Tongue (tissue), 1 donor: ENCODE measurements at regions not wholly inside any gene's neighbourhood (a gene's known extent, or its start where the extent isn't known, plus 50 kb on each side); places are given as distances from the start of the nearest gene placed in this dataset.

ENCODE experiments used
- DNase-seq: peaks from one replicate; pipeline ENCODE4 v3.0.0-alpha.2; 2015

DNA sequence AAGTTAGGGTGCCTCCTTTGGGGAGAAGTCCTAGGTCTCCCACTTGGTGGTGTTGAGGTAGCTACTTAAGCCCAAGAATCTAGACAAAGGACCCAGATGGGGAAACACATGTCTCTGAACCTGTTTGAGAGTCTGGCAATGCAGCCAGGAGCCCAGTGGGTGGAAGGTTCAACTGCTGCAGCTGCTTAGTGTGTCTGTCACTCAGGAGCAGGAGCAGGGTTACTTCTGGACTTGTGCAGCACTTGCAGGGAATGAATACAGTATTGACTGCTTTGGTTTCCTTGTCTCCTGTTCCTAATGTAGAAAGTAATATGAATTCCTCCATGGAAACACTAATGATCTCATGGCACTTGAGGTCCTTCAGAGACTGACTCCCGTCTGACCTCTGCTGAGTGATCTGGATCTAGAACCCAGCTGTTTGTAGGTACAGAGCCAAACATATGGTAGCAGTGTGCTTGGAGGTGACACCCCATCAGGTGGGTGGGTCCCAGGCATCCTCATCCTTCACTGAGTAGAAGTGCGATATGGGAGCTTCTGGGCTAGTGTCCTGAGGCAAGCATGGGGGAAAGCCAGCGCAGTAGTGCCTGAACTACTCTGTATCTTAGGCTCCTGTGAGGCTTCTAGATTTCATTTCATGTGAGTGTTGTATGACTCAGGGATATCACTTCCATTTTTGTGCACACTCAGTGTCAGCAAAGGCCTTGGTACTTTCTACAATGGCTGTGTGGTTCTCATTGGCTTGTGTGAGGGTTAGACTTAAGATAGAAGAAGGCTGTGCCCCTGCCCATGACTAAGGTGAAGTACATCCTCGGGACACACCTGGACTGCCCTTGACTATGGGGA, 85.0 kb upstream of the WDR1 start:
- DNase-seq: peak; percentile 65

DNA sequence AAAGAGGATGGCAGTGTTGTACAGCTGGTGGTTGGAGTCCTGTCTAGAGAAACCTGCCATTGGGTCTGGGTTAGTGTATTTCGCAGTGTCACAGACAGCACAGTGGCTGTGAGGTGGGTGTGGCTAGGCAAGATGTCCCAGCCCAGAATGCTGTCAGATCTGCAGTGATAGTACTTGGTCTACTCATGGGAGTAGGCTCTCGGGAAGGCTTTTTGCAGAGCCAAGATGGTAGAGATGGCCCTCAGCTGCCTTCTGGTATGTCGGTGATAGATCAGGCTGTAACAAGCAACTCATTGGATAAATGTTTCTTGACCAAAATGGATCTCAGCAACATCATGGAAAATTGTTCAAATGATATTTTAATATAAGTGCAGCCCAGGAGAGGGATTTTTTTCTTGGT, 84.3 kb upstream of the WDR1 start:
- no peak for DNase-seq

DNA sequence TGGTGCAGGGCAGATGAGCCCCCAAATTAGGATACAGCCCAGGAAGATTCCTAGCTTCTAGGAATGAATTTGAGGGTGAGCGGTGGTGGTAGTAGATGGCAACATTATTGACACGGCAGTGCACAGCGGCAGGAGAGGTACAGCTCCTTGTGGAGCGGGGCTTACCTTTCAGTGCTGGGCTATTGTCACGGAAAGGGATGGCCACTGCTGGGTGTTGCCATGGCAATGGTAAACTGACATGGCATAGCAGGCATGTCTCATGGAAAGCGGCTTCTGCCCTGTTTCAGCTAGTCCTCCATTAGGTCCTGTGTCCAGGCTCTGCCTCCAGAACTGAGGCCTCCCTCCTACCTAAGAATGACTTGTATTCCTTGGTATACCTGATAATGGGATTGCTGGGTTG, 81.8 kb upstream of the WDR1 start:
- no peak for DNase-seq

DNA sequence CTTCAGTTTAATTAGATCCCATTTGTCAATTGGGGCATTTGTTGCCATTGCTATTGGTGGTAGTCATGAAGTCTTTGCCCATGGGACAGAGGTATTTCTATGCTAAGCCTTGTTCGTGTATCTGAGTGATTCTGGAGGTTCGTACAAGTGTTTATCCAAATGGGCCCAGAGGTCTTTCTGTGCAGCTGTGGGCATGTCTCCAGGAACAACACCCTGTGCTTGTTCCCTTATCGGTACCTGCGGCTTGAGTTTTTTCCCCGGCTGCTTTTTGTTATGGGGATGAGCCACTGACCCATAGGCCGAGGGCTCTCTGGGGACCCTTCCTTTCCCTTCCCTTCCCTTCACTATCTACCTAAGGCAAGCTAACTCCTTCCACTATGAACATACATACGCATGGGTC, 81.4 kb upstream of the WDR1 start:
- no peak for DNase-seq

DNA sequence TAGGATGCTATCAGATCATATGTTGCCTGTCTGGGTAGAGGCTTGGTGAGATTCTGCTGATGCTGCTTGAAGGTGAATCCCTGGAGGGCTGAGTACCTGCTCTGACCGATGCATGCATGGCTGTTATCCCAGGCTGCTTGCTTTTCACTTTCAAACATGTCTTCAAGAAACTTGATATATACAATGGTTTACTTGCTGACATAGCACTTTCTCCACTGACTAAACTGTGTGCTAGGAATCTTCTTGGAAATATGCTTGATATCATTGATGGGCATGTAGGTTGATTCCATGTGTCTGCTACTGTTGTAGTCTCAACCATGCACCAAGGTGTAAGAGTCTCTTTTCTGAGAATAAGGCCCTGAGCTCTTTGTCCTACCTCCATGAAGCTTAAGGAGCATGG, 79.6 kb upstream of the WDR1 start:
- no peak for DNase-seq

DNA sequence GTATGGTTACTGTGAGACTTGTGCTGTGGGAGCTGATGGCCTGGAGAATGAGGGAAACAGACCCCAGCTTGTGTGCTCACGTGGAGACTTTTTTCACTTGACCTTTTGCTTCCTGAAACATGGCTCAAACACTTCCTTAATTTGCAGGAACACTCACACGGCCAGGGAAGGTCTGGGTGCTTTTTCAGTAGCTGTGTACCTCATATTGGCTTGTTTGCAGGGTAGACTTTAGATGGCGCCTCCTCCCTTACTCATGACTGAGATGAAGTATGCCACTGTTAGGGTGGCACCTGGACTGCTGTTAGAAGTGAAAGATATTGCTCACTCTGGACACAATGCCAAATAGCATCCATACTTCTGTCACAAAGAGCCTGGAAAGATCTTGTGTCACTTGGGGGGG, 75.7 kb upstream of the WDR1 start:
- DNase-seq: no peak

DNA sequence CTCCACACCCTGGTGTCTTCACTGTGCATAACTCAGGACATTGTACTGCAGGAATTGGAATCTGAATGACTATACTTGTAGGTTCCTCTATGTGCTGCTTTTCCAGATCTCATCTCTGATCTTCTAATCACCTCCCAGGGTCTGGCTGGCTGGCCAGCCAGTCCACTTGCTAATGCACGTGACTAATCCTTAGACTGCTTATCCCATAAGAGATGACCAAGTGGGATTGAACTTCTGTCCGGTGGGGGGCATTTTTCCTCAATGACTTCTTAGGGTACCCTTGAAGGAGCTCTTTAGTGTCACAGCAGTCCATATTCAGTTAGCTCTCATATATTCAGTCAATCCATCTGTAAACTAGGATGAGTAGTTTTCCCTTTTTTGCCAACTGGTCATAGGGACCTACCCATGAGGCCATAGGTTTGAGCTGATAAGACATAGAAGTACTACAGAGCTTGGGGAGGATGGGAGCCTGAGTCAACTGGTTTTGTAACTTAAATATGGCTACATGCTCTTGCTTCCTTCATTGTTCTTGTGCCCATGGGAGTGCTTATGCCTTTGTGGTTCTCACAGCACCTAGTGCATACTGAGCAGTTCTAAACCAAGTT, 71.9 kb upstream of the WDR1 start:
- no peak for DNase-seq

DNA sequence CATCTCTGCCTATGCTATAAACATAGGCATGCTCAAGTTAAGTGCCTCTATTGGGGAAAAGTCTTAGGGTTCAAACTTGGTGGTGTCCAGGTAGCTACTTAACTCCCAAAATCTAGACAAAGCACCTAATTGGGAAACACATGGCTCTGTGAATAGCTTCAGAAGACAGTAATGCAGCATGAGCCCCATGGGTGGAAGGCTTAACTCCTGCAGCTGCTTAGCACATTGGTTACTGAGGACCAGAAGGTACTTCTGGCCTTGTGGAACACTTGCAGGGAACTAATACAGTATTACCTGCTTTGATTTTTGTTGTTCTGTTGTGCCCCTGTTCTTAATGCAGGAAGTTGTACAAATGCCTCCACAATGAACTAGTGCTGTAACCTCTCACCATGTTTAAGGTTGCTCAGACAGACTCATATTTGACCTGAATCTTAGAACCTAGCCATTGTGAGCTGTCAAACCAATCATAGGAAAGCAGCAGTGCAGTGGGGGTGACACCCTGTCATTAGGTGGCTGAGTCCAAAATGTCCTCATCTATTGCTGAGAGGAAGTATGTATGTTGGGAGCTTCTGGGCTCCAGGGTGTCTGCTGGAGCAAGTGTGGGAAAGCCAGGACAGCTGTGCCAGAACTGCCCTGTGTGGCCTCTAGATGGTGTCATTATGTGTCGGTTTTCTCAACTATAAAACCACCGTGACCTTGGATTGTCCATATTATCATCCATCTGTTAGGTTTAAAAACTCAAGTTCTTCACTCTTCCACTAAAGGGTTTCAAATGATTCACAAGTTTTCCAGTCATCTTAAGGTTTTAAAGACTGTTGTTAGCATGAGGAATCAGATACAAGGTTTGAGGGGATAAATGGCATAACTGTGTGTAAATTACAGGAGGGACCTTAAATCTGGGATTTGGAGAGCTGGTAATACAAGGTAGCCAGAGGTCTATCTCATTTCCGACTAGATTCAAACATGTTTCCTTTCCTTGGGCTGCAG, 69.9 kb upstream of the WDR1 start:
- DNase-seq: peak; percentile 38

DNA sequence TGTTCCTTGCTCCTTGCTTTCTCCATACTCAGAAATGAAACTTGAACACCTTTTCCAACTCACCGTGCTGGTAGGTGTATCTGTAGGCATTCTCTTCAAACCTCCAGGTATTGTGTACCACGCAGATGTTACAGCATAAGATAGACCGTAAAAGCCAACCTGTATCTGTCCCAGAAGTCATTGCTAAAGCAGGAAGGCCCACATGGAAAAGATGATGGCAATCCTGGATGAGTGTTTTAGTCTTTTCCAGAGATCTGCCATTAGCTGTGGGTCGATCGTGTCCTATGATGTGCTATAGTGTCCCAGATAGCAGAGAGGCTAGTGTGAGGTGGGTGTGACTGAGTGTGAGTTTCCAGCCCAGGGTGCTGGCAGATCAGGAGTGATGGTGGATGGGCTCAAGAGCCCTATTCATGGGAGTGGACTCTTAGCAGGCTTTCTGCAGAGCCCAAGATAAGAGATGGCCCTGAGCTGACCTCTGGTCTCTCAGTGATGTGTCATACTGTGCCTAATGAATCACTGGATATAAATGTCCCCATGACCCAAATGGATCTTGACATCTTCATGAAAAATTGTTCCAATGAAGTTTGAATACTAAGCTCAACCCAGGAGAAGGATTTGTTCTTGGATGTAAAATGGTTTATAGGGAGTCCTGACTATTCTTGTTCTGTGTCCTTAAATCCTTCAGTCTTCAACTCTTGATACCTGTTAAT, 69.1 kb upstream of the WDR1 start:
- no peak for DNase-seq

DNA sequence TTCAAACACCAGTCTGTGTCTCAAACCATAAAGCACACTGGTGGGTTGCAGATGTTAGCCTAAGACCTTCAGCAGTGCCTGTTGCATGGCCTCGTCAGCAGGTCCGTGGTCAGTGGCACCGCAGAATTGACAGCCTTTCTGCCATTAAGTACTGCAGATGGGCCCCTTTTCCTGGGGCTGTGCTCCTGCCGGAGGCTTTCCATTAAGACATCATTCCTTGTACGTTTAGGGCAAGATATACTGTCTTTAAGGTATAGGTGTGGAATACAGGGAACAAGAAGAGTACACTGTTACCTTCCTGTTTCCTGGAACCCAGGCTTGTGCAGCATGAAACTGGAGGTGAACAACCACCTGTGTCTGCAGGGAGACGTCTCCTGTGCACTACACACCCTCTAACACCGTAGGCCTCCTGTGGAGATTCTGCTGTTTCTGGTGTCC, 67.9 kb upstream of the WDR1 start:
- DNase-seq: no peak

DNA sequence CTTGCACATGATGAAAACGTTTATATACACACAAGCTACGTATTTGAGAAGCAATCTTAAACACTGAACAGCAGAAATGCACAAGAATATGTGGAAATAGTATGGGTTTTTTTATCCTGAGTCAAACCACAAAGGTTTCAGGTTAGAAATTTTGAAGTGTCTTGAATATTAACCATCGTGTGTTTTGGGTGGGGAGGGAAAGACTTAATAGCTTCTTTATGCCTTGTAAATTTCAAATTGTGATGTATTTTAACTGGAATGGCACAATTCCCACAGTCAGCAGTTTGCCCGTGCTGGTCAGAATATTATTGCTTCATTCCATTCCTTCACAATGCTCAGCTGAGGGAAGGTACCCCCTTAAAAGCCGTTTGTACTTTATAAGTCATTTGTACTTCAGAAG, 67.4 kb upstream of the WDR1 start:
- no peak for DNase-seq

DNA sequence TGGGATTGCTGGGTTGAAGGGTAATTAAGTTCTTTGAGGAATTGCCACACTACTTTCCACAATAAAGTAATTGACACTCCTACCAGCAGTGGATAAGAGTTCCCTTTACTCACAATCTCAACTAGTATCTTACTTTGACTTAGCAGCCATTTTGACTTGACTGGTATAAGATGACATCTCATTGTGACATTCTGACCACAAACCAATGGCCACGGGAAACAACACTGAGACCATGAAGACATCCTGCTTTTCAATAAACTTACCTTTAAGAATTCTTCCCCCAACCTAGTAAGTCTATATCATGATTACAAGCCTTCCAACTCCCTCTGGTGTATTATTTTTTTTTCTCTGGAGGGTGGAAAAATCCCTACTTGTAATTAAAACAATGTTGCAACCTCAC, 66.9 kb upstream of the WDR1 start:
- DNase-seq: no peak

DNA sequence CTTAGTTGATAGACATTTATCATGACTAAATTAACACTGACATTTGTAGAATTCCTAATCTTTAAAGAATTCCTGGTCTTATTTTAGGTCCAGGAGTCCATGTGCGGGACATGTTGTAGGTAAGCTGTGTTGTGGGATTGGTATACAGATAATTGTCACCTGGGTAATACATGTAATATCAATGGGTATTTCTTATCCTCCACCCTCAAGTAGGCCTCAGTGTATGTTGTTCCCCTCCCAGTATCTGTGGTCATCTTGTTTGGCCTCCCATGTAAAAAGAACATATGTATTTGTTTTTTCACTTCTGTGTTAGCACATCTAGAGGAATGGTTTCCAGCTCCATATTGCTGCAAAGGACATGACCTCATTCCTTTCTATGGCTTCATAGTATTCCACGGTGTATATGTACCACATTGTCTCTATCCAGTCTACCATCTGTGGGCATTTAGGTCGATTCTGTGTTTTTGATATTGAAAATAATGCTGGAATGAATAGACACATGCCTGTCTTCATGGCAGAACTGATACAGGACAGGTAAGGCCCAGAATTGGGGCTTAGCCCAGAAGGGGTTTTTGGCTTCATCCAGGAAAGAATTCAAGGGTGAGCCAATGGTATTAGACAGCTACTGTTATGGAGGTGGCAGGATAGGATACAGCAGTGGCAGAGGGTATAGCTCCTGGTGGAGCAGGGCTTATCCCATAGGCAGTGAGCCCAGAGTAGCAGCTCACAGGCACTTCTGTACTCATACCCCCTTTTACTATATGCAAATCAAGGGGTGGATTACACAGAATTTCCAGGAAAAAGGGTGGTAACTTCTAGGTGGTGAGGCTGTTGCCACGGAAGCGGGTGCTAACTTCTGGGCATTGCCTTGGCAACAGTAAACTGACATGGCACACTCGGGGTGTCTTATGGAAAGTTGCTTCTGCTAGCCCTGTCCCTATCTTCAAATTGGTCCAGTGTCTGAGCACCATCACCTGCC, 66.1 kb upstream of the WDR1 start:
- DNase-seq: no peak

DNA sequence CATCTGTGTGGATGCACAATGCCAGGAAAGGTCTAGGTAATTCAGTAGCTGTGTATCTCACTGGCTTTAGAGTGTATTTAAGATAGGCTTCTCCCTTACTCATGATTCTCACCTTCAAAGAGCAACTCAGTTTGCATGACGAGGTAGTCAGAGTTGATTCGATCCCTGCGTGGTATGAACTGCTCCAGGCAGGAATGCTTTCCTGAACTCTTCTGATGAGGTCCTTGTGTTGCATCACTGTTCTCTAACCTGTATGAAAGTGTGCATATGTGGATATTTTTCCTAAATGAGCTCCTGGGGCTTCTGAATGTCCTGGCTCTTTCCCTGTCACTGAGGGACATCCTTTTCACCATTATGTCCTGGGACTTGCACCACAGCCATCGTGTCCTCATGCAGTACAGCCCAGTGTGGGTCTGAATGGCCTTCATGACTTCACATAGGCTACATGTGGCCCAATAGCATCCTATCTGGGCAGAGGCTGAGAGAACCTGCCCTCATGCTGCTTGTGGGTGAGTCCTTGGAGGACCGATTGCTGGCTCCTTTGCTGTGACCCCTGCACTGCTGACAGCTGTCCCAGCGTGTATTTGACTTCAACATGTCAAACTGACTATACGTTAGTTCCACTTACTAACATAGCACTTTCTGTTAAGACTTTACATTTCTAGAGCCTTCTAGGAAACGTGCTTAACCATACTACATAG, 65.3 kb upstream of the WDR1 start:
- DNase-seq: no peak

DNA sequence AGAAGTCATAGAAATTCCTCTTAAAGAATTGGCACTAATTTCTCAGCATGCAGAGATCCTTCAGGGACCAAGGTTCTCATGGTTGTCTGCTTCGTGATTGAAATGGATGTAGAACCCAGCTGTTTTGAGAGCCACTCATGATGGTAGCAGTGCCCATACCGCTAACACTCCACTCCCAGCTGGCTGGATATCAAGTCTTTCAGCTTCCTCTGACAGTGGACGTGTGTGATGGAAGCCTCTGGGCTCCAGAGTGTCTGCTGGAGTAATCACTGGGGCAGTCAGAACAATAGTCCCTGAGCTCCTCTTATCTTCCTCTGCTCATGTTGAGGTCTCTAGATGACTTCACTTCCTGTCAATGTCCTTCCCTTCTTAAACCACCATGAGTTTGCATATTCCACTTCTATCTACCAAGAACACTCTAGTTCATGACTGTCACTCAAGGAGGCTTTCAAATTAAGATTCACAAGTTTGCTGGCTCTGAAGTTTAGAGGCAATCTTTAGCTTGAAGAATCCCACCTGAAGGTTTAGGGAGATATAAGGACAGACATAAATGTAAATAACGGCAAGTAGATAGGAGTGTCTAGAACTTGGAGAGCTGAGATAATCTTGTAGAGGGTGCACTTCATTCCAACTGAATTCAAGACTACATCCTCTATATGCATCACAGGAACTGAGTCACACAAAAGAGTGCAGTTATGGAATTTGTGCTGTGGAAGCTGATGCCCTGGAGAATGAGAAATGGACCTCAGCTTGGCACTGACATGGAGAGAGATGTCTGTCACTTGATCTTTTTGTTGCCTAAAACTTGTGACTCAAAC, 64.5 kb upstream of the WDR1 start:
- DNase-seq: no peak

DNA sequence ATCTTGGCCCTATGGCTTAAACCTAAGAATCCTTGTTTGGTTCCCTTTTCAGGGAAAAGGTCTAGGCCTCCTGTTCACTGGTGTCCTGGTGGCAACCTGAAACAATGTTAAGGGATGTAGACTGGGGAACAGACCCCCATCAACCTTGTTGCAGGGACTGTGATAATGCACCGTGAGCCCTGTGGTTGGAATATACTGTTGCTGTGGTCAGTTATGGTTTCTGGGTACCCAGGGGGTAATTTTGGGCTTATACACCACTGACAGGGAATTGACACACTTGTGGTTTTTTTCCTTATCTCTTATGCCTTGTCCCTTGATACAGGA, 64.0 kb upstream of the WDR1 start:
- no peak for DNase-seq

DNA sequence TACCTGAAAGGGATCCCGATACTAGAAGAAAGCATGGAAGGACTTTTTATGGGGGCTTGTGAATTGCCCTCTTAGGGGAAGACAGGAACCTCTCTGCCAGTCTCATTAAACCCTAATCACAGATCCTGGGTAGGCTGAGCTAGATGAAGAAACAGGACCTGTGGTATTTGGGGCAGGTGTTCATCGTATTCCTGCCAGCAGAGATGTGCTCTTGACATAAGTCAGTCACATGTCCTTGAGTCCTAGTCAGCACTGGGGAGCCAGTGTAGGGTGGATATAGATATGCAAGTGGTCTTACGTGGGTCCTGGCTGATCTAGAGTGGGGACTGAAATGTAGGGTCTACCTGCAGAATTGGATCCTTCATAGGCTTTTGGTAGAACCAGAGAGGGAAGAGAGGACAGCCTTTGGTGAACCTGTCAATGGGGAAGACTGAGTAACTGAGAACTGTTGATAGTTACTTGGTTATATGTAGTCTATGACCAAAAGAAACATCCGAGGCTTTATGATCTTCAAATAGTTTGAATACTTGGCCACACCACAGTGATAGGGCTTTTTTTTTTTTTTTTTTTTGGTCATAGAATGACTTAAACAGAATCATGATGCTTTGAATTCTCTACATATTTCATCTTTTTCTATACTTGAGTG, 63.5 kb upstream of the WDR1 start:
- DNase-seq: no peak

DNA sequence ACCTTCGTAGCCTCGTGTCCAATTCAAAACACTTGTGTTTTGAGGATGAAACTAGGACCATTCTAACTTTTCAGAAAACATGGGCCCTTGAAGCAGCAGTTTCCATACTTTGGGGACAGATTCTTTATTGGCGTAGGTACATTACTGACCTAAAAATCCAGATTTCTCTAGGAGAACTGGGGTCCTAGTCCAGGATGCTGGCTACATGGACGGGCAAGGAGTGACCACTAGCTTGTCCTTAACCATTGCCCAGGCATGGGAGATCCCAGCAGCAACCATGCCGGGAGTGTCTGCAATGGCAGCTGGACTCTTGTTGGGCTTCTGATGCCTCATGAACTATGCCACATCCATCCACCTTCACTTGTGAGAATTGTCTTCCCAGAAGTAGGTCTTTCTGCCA, 62.2 kb upstream of the WDR1 start:
- DNase-seq: no peak

DNA sequence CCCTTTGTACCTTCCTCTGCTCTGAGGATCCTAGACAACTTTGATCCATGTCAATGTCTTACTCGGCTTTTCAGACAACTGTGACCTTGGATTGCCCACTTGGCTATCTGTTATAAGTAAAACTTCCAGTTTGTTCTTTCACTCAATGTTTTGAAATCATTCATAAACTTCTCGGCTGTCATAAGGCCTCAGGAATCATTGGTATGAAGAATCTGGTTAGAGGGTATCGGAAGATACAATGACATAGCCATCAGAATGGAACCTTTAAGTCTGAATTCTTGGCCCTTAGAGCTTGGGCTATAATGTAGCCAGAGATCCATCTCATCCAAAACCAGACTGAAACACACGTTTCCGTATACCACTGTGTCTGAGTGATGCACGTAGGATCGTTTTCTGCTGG, 59.0 kb upstream of the WDR1 start:
- no peak for DNase-seq
